ENCODE measurements at regions not wholly inside any gene's neighbourhood (a gene's known extent, or its start where the extent isn't known, plus 50 kb on each side); places are given as distances from the start of the nearest gene placed in this dataset.
"Not testable (repeated sequence)": the region's sequence is repeated elsewhere in the genome, so short reads cannot be mapped to it uniquely, and the experiment has no call there.

DNA sequence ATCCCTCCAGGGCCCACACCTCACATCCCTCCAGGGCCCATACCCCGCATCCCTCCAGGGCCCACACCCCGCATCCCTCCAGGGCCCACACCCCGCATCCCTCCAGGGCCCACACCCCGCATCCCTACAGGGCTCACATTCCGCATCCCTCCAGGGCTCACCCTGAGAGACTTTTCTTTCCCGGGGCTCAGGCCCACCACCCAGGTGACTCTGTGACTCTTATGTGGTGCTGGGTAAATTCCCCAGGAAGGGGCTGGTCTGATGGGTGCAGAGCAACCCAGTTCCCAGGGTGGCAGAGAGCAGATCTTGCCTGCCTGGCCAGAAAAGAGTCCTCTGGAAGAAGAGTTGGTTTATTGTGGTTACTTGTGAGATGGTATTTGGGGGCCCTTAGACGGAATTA lies 290.7 kb downstream of the TCERG1L start:
- no peak for DNase-seq (ENCODE audit: low spot score)

DNA sequence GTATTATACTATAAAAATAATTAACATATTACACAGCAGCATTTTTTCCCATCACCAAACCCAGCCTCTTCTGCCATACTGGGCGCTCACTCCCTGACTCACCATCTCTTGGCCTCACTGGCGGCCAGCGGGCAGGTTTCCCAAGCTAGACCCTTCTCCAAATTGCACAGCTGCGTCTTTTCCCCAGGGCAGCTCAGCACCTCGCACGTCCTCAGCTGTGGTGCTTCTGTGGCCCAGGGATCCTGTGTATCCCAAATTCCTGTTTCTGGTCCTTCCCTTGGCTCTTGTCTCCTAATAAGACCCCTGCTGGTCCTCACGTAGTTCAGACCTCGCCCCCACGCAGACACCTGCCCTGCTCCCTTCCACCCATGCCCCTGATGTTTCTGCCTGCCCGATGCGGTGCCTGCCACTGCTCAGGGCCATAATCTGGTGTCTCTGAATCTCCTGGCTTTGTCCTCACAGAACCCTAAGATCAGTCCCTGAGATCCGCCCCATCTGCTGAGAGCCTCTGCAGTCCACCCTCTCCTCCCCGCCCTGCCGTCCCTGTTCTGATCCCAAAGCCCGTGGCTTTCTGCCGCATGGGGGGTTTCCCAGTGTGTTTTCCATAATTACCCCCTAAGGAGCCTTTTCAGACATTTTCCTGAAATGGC lies 290.1 kb downstream of the TCERG1L start:
- DNase-seq (ENCODE audit: low spot score): no peak

DNA sequence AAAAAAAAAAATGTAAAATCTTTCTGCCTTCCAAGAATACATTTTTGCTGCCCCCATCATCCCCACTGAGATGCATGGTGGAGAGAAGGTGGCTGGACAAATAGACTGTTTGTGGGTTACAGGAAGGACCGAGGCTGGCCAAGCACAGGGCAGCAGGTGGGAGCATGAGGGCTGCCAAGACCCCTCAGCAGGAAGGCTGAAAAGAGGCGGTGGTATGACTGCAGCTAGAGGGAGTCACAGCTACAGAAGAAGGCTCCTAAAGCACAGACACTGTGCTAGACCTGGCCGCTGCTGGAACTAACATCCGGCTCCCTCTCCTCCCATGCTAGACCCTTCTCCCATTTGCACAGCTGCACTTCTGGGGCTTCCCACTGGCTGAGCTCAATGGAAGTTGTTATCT lies 289.6 kb downstream of the TCERG1L start:
- no peak for DNase-seq (ENCODE audit: low spot score)

DNA sequence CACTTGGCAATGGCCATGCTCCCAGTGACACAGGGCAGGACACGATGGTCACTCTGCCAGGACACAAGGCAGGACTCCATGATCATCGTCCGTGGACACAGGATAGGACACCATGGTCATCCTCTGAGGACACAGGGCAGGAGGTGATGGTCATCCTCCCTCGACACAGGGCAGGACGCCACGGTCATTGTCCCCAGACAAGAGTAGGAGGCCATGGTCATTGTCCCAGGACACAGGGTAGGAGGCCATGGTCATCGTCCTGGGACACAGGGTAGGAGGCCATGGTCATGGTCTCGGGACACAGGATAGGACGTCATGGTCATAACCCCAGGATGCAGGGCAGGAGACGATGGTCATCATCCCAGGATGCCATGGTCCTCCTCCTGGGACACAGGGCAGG lies 289.2 kb downstream of the TCERG1L start:
- no peak for DNase-seq (ENCODE audit: low spot score)

DNA sequence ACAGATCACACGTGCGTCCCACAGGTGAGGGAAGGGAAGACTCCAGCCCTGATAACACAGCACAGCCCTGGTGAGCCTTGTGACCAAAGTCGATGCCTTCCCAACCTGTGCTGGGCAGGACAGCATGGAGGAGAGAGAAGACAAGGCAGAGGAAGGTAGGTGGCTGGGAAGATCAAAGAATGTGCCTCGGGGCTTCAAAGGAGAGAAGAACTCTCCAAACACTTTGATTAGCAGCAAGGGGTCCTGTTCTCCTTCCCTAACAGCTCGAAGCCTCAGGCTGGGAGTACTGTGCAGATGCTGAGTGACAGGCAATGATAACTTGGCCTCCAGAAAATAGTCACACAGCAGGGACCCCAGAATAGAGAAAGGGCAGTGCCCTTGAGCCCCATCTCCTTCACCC lies 288.5 kb downstream of the TCERG1L start:
- DNase-seq (ENCODE audit: low spot score): no peak

DNA sequence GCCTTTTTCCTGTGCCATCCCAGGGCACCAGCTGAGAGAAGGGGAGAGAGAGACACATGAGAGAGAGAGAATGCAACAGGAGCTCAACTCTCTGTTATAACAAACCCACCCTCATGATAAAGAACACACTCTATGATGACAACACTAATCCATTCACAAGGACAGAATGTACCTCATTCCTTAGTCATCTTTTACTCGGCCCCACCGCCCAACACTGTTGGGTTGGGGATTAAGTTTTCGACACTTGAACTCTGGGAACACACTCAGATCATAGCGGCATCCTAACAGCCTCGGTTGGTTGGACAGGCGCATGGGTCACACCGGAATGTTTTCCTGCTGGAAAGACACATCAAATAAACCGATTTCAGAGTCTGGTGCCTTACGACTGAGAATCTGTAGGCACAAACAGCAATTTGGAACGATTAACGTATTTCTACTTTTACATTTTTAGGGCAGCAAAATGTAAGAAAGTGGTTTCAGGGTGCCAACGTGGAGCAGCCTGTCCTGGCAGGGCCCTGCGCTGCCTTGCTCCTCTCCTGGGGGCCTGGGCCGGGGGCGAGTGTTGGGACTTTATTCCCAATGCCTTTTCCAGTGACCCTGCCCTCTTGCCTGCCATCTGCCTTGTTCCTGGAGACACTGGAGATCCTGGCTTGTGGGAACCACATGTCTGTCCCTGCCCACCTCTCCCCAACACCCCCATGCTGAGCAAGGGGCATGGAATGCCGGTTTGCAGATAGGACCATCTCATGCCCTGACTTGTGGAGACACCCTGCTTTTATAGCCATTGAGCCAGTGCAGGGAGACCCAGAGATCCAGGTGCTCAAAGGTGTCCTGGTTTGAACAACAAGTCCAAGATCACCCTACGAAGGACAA lies 287.0 kb downstream of the TCERG1L start:
- no peak for DNase-seq (ENCODE audit: low spot score)

DNA sequence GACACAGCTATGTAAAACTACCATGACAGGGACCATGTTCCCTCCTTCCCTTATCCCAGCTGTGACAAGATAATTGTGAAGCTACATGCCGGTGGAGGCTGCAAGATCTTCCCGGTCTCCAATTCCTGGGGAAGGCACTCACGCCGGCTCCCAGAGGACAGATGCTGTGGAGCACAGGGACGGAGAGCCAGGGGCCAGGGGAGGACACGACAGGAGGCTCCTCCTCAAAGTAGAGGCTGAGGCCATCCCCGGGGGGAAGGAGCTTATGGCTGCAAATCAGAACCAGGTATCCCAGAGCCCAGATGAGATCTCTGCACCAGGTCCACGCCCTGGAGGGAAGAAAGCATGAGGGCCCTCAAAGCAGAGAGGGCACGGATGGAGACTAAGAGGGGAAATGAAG lies 286.2 kb downstream of the TCERG1L start:
- DNase-seq (ENCODE audit: low spot score): no peak

DNA sequence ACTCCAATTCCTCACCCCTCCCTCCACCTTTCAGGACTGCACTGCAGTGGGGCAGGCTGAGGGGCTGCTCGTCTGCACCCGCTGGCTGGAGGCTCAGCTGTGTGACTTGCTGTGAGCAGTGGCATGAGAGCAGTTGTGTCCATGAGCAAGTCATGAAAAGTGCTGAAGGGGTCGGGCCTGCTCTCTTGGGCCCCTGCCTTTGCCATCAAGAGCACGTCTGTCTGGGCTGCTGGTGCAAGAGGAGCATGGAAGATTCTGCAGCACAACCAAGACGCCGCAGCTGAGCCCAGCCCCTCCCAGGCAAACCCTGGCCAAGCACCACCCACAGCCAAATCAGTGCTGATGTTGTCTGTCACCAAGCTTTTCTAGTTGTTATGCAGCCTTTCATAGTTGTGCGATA lies 284.3 kb downstream of the TCERG1L start:
- no peak for DNase-seq (ENCODE audit: low spot score)

DNA sequence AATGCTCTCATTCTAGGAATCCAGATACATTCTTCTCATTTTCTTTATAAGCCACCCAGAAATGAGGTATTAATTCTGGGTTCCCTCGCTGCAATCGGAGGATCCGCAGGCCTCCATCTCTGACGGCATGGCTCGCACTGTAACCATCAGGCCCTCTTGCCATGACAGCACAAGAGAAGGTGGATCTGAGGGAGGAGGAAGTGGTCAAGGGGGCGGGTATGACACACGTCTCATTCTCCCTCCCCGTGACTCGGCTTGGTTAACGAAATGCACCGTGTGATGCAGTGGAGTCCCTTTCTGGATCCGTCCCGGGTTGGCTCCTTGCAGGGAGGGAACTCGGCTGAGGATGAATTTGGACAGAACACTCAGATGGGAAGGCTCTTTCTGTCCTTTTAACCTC lies 280.2 kb downstream of the TCERG1L start:
- DNase-seq (ENCODE audit: low spot score): no peak

DNA sequence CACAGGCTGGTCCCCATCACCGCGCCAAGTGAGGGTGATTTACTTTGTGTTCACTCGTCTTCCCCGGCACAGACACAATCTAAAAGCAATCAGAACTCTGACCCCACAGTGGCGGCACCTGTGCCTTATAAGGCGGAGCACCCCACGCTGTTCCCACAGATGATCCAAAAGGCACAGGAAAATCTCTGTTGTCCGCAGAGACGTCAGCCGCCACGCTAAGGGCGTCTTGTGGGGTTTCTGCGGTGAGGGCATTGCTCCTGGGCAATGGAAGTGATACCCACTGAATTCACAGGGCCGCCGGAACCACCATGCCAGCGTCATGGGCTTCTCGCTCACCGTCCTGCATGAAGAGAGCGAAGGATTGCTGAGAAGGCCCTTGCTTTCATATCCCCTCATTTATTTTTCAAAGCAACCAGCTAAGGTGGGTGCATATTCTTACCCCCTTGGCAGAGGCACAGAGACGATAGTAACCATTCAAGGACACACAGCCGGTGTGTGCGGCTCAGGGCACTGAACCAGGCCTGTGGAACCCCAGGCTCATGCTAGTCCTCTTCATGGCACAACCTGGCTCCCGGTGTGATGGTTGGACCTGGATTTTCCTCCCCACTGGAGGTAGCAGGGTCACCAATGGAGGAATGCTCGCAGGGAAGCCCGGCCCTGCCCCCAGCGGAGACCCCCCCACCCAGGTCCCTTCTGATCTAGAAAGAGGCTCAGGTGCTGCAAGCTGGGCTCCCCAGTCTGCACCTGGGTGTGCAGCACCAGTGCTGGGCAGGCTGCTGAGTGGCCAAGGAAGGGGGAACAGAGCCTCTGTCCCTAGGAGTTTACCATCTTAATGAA lies 279.0 kb downstream of the TCERG1L start:
- DNase-seq (ENCODE audit: low spot score): no peak

DNA sequence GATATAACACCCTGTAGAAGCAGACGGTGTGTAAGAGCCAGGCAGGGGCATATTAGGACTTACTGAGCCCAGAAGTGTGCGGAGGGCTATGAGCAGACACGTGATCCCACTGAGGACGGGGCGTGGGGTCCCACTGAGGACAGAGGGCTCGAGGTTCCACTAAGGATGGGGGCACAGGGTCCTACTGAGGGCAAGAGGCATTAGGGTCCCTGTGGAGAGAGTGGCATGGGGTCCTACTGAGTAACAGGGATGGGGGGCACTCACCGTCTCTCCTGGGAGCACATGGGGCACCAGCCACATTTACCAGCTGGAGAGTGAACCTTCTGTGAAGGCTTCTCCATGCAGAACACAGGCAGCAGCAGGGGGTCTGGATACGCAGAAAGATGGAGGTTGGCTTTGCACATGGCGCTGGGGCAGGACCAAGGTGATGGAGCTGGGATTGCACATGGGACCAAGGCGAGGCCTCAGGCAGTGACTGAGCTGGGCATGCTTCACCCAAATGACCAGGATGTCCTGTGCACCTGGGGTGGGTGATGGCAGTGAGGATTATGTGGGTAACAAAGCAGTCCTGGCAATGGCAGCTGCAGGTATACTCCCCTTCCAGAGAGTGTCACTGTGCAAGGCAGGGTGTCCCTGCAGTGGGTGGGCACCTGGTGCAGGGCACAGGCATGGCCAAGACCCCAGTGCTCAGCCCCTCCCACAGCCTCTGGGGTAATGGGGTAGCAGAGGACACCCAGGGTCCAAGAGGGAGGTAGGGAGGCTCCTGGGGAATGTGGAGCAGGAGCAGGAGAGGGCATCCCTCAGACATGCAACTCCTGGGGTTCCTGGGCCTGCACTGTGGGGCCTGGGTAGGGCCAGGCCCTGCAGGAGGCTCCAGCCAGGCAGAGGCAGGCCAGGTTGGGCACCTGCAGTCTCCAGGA lies 278.1 kb downstream of the TCERG1L start:
- DNase-seq (ENCODE audit: low spot score): no peak

DNA sequence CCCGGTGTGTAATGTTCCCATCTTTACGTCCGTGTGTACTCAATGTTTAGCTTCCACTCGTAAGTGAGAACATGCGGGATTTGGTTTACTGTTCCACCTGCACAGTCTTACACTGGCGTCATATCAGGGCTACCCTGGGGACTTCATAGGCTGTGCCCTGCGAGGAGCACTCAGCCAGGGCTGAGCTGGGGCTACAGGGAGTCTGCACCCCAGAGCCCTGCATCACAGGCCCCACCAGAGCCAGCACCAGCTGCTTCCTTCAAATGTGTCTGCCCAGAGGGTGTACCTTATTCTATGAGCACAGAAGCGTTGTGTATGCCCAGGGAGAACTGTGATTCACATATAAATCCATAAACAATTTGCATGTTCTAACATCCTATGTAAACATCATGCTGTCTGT lies 277.1 kb downstream of the TCERG1L start:
- no peak for DNase-seq (ENCODE audit: low spot score)

DNA sequence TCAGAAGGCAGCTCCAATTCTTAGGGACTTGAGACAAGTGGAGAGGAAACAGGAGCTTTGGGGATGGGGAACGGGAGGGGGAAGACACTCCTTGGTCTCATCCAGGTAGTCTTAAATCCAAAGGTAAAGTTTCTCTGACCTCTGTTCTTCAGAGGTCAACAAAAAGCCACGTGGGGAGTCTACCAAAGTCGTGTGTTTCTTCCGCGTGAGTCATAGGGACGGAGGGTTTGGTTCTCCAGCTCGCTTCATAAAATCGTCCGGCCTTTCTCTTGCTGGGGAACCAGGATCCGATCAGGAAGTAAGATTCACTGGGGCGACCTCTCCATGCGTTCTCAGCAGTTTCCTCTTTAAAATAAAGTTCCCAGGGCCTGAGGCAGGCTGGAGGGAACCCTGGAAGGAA lies 275.7 kb downstream of the TCERG1L start:
- DNase-seq (ENCODE audit: low spot score): no peak

DNA sequence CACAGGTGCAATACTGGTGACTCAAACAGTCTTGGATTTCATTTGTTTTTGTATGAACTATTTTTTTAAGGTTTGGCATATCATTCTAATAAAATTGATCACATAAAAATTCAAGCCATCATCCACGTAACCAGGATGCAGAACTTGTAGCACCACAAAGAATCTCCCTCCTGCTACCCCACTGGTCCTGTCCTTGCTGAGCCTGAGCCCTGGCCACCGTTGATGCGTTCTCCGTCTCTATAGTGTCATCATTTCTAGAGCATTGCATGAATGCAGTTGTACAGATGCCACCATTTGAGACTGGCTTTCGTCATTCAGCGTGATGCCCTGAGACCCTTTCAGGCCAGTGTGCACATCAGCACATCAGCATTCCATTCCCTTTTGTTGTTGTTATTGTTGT lies 273.5 kb downstream of the TCERG1L start:
- DNase-seq (ENCODE audit: low spot score): no peak

DNA sequence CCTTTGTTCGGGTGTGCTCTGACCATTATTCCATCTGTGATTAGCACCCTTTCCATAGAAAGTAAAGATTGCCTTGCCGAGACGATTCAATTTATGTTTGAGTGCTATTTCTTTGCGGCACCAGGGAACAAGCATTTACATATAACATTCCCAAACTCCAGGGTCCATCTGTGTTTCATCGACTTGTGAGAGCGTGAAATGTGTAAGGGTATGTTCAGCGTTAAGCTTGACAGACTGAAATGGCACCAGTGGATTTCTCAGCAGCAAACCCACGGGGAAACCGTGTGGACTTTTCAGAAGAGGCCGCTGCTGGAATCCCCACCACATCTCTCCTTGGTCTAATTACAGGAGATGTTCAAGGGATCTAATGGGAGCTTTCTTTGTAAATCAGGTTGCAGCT lies 270.5 kb downstream of the TCERG1L start:
- DNase-seq (ENCODE audit: low spot score): no peak

DNA sequence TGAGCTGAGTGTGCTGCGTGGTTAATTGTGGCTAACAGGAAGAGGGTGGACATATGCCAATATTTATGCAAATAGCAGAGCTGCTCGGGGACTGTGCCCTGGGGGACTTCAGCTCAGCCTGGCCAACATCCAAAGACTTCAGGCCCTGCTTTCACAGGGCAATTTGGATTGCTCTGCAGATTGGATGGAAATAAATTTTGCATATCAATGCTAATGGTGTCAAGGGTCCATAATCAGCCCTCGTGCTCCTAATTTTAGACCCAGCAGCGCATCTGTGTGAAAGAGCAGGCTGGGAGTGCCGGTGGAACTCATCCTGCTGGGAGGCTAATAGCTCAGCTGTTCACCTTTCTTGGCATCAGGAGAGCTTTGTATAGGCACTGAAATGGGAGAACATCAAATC lies 270.1 kb downstream of the TCERG1L start:
- DNase-seq (ENCODE audit: low spot score): no peak

DNA sequence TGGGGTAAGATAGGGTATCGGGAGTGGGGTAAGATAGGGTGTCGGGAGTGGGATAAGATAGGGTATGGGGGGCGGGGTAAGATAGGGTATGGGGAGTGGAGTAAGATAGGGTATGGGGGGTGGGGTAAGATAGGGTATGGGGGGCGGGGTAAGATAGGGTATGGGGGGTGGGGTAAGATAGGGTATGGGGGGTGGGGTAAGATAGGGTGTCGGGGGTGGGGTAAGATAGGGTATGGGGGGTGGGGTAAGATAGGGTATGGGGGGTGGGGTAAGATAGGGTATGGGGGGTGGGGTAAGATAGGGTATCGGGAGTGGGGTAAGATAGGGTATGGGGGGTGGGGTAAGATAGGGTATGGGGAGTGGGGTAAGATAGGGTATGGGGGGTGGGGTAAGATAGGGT lies 269.5 kb downstream of the TCERG1L start:
- DNase-seq (ENCODE audit: low spot score): not testable (repeated sequence)
